Amniotic epithelial cell (primary cell): ENCODE measurements at regions not wholly inside any gene's neighbourhood (a gene's known extent, or its start where the extent isn't known, plus 50 kb on each side); places are given as distances from the start of the nearest gene placed in this dataset.
A peak's percentile ranks its signal among the peaks of the same experiment; 100 is the strongest.
"Not testable (repeated sequence)": the region's sequence is repeated elsewhere in the genome, so short reads cannot be mapped to it uniquely, and the experiment has no call there.

Source experiments
- DNase-seq: peaks from one replicate; pipeline ENCODE4 v3.0.0-alpha.2; 2010; ENCODE audit warnings: low read depth

DNA sequence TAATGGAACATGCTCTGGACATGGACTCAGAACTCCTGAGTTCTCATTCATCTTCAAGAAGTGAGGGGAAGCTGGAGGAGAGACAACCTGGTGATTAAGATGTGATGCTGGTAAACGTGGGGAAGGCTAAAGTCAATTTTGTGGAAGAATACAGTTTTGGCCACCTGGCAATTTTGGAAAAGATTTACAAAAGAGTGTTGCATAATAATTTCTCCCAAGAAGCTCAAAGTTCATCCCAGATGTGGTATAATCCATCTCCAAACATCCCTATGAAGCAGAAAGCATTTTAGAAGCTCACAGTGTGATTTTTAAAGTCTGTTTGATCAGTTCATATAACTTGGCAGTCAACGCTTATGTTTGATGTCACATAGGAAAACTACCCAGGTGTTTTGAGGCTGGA is 208.7 kb downstream of the LMX1A start:
- no peak for DNase-seq

DNA sequence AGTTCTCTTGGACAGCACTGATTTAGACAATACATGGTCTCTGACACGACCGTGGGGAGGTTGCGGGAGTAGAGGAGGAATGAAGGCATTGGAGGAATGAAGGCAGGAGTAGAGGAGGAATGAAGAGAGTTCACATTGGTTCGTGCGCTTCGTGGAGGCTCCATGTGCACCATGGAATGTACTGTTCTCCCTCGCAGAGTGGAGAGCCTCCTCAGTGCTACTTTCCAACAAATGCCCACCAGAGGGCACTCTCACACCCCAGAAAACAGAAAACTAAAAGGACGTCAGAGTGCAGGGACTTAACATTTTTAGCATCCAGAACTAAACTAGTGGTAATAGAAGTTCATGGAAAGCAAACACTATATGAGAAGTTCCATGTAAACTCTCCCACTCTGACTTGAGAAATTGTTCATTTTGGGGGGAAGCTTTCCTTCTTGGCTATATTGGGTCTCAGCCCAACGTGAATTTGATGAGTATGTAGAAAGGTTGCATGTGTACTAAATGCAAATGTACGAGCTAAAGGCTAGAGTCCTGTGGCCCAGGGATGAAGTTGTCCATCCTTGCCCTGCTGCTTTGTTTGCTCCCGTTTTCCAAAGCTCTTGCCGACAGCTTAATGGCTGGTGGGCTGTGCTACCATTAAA is 211.6 kb downstream of the LMX1A start:
- peak; percentile 34 for DNase-seq

DNA sequence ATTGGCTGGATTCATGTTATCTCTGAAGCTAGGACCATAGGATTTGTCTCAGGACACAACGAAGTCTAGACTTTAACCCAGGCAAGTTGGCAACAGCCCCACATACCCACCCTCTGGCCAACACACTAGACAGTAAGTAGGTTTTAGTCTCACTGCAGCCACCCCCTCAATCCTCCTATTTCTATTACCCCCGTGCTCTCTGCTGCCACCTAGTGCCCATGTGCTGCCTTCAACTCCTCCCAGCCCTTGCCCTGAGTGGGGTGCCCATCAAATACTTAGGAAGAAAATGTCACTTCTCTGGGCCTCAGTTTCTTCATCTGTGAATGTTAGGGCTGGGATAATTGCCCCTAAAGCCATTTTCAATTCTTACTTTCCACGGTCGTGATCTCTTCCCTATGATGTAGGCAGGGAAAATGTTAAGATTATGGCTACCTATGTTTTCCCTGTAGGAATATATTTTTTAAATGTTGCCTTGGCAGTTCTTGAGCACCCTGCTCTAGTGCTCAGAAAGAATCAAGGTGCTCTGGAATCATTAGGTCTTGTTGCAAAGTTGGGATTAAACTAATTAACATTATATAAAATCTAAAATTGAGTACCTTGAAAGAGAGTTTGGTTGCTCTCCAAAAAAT is 213.0 kb downstream of the LMX1A start:
- DNase-seq, result peak; percentile 1

DNA sequence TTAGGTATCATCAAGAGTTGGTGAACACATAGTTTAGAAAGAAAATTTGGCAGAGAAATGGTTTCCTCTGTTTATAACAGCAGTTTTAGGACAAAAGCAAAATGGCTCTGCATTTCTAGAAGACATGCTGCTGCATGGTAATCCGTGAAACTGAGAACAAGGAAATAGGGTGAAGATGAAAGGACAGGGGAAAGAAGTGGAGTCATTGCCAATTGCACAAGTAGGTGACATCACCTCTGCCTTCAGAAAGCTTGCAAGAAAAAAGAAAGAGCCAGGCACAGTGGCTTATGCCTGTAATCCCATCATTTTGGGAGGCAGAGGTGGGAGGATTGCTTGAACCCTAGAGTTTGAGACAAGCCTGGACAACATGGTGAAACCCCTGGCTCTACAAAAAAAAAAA is 217.6 kb downstream of the LMX1A start:
- no peak for DNase-seq

DNA sequence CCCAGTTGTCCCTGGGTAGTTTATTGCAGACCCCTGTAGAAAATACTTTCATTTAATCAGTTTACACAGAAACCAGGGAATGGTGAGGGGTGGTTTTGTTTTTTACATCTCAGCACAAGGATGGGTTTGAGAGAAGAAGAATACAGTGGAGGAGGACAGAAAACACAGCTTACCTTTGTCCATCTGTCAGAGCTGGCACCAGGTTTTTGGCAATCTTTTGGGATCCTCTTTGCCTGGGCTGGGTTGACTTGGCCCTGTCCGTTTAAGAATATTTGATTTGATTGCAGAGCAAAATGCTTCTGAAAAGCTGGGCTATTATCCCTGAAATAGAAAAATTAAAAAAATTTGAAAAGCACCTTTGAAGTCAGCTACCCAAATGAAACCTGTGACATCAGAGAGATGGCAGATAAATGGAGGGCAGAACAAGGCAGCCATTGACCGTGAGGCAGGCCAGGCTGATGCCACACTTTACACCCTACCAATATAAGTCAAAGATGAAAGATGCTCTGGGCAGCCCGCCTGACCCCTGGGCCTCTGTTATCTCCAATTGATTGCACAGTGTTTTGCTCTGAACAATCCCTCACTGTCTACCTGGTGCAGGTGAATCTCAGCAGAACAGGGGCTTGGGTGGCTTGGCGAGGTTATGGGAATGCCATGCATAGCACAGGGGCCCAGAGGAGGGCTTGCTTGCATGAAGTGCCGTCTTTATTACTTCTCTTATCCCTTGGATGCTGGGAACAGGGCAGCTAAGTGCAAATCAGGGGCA is 218.8 kb downstream of the LMX1A start:
- DNase-seq, result no peak

DNA sequence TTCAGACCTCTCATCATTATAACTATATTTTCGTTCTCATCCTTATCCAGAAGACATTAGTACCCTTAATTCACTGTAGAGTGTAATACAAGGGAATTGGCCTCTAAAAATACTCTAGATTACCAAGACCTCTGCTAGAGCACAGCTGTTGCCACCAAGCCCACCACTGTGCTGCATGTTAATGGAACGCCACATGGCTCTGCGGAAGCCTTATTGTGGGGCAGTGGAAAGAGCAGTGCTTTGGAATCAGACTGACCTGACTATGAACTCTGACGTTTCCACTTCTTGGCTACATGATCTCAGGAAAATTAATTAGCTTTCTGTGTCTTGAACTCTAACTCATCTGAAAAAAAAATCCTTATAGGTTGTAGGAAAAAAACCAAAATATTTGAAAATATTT is 222.1 kb downstream of the LMX1A start:
- DNase-seq, result no peak

DNA sequence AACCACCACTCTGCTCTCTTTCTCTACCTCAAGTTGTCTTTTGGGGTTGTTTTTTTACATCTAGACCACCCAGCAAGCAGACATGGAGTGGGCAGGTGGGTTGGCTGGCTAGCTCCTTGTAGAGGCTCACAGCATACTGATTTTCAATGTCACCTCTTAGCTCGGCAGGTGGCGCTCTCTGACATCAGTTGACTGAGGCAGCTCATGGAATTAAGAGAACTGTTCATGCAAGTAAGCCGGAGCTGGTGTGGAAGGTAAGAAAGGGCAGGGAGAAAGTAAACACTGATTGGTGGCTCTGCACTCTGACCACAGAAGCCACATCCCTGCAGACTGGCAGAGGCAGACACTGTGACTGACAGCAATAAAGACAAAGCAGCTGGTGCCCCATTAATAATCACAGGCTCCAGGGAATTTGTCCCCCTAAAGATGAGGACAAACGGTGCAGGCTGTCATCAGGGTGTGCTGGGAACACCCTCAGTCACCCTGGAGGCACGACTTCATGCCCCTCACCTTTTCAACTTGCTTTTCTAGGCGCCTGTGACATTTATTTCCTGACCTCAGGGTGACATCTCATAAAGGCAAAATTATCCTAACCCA is 226.8 kb downstream of the LMX1A start:
- peak; percentile 31 for DNase-seq

DNA sequence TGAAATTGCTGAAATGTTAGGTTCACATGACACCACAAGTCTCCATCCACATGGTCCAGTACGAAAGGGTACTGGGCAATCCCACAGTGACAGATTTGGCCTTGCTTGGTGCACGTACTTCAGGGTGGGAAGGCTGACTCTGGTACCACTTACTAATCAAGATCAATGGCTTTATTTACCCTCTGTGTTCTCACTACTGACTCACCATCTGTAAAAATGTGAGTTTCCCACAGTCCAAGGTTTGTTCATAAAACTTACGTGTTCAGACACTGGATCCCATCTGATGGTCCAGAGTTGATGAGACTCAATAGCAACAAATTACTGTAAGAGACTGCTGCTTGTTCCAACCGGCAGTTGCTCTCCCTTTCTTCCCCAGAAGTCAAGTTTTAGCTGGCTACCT is 231.7 kb downstream of the LMX1A start:
- no peak for DNase-seq

DNA sequence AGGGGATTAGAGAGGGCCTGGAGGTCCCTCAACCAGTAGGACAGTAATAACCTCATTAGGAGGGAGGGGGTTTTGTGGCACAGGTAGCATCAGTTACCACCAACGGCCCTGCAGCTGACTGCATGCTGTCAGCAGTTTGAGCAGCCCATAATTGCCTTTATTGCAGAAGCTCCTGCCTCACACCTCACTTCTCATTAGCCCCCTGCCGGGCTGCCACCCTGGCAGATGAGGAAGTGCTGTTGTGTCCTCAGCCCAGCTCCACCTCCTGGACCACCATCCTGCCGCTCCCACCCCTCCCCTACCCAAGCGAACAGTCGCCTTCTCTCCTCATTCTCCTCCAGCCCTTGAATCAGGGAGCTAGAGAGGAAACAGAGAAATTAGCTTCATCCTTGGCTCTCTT is 237.4 kb downstream of the LMX1A start:
- no peak for DNase-seq

DNA sequence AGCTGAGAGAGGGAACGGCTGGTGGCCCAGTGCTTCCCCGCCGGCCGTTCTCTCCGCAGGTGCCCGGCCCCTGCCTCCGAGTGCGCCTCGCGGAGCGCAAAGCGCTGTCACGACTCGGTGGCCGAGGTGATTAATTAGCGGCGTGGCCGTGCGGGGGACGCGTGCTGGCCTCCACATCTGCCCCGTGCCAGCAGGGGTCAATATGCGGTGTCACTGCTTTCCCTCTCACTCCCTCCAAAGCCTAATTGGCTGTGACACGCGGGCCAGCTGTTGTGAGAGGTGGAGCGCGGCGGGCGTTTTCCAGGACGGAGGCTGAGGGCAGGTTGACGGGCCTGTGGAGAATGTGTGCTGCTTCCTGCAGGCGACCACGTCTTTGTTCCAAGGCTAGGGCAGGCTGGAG is 239.0 kb downstream of the LMX1A start:
- no peak for DNase-seq

DNA sequence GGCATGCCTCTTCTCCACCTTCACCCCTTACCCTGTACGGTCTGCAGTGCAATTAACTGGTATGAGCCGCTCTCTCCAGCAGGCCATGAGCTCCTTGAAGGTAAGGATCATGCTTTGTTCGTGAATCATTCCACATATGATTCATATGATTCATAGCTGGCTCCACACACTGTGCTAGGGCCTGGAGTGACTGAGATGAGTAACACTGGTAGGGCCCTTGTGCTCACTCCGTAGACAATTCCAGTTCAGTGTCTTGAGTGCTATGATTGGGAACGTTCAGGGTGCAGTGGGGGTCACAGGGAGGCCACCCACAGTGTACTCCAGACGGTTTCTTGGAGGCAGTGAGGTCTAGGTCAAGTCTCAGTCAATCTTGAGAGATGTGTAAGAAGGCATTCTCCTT is 239.8 kb downstream of the LMX1A start:
- peak; percentile 85 for DNase-seq

DNA sequence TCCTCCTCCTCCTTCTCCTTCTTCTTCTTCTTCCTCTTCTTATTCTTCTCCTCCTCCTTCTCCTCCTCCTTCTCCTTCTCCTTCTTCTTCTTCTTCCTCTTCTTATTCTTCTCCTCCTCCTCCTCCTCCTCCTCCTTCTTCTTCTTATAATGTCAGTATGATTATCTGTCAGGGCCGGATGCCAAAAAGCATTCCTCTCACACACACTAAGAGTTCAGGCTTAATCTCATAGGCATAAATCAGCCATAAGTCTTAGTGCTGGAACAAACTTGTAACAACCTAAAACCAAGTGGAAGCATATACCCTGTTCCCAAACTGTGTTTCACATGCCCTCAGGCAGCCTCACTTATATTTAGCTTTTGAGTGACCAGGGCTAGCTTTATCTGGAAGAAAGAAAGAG is 240.3 kb downstream of the LMX1A start:
- DNase-seq, result peak; percentile 36

DNA sequence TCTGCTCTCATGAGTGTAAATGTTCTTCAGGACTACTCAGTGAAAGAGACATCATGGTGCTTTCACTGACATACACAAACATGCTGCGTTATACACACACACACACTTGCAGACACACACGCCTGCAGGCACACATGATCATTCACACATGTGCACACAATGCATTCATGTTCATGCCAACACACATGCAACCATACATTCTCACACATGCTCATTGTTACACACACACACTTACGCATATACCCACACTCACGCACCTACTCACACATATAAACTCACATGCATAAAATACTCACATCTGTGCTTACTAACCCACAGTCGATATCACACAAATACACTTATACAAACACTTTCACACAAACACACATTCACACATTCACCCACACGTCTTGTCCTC is 241.6 kb downstream of the LMX1A start:
- DNase-seq, result no peak

DNA sequence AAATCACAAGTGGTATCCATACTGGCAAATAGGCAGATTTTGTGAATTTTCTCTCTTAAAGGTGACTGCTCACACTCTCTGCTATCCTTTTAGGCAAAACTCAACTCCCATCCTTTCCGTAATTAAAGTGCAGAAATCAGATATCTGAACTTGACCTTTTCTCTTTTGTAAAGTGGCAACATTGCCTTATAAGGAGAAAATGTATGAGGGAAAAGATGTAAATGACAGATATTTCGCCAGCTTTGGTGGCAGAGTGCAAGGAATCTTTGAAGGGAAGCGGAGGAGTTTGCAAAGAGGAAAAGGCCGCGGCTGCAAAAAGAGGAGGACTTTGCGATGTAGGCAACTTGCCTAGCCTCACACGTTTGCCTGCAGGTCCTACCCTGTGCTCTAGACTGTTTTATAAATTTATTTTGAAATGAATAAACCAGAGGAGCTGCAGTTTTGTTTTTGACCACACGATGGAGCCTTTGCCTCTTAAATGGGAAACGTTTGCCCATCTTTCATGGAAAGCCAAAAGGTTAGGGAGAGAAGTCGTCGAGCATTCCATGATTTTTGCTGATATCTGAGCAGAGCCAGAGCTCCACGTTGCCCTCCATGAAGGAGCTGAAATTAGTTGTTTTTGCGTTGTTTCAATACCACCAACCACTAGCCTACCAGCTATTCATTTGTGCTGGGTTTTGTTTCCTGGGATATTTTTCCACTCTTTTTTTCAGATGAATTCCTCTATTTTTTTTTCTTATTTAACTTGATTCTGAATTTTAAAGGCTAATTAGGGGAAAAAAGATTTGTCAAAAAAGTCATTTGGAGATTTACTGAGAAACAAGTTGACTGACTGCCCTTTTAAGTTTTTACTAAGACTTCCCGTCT is 242.3 kb downstream of the LMX1A start:
- DNase-seq, result peak; percentile 41

DNA sequence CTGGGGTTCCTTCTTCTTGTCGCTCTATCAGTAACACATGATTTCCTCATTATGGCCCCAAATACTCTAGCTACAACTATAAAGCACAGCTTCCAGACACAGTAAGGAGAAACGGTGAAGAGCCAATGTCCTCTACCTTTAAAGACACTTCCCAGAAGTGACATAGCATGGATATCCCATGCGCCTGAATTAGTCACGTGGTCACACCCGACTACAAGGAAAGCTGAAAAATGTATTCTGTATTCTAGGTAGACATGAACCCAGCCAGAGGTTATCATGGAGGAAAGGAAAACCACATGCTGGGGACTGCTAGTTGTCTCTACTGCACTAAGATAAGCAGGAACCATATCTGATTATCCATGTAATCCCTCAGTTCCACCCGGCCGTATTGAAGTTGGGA is 244.3 kb downstream of the LMX1A start:
- no peak for DNase-seq

DNA sequence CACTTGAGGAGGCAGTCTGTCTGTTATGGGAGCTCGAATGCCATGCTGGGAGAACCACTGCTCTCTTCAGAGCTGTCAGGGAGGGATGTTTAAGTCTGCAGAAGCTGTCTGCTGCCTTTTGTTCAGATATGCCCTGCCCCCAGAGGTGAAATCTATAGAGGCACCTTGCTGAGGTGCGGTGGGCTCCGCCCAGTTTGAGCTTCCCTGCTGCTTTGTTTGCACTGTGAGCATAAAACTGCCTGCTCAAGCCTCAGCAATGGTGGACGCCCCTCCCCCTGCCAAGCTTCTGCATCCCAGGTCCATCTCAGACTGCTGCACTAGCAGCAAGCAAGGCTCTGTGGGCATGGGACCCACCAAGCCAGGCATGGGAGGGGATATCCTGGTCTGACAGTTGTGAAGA is 247.5 kb downstream of the LMX1A start:
- DNase-seq, result no peak

DNA sequence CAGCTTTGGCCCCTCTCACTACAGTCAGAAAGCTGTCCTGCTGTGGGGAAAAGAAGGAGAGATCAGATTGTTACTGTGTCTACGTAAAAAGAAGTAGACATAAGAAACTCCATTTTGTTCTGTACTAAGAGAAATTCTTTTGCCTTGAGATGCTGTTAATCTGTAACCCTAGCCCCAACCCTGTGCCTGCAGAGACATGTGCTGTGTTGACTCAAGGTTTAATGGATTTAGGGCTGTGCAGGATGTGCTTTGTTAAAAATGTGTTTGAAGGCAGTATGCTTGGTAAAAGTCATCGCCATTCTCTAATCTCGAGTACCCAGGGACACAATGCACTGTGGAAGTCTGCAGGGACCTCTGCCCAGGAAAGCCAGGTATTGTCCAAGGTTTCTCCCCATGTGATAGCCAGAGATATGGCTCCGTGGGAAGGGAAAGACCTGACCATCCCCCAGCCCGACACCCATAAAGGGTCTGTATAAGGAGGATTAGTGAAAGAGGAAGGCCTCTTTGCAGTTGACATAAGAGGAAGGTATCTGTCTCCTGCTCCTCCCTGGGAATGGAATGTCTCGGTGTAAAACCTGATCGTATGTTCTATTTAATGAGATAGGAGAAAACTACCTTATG is 263.9 kb downstream of the LMX1A start:
- not testable (repeated sequence) for DNase-seq

DNA sequence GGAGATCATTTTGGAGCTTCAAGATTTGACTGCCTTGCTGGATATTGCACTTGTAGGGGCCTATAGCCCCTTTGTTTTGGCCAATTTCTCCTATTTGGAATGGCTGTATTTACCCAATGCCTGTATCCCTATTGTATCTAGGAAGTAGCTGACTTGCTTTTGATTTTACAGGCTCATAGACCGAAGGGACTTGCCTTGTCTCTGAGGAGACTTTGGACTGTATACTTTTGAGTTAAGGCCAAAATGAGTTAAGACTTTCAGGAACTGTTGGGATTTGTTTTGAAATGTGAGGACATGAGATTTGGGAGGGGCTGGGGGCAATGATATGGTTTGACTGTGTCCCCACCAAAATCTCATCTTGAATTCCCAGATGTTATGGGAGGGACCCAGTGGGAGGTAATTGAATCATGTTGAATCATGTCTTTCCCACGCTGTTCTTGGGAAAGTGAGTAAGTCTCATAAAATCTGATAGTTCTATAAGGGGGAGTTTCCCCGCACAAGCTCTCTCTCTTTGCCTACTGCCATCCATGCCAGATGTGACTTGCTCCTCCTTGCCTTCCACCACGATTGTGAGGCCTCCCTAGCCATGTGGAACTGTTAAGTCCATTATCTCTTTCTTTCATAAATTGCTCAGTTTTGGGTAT is 276.1 kb downstream of the LMX1A start:
- DNase-seq, result no peak

DNA sequence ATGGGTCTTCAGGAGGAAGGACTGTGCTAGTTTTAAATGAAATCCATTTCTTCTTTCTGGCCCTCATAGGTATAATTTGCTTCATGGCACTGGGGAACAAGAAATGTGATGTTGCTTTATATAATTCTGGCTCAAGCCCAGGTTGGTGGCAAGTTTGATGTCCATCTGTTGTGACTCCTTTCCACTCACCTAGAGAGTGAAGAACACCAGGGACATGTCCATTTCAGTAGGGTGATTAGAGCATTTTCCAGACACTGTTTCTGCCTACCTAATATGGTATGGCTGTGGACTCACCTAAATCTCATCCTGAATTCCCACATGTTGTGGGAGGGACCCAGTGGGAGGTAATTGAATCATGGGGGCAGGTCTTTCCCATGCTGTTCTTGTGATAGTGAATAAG is 278.1 kb downstream of the LMX1A start:
- no peak for DNase-seq

DNA sequence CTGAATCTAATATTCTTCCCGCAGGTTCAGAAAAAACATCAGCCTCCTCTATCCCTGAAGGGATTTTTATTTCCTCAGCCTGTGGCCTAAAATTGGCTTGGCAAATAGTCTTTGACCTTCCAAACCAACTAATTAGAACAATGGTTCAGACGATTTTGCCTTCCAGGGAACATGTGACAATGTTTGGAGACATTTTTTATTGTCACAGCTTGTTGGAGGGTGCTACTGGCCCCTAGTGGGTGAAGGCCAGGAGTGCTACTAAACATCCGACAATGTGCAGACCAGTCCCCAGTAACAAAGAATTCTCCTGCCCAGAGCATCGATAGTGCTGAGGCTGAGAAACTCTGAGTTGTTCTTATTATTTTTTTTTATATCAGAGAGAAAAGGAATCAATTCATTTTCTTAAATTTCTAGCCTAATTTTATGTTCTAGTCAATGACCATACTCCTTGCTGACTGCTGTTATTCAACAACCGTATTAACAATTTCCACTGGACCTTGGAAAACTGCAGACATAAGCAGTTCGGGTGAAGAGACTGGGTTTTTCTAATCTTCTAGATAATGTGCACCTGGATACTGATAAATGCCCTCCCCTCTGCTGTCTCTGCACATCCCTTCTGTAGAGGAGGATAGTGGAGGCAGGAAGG is 280.7 kb downstream of the LMX1A start:
- peak; percentile 11 for DNase-seq
